Esophagus squamous epithelium (tissue), 4 donors: ENCODE measurements at regions not wholly inside any gene's neighbourhood (a gene's known extent, or its start where the extent isn't known, plus 50 kb on each side); places are given as distances from the start of the nearest gene placed in this dataset.

Source experiments
- POLR2A ChIP-seq, 4 donors: fragments of 450-650 bp; IDR thresholded peaks; one replicate each; pipeline ENCODE4 v1.6.1; 2017; ENCODE audit warnings: antibody characterized with exemption in 4 of 4, mild to moderate bottlenecking in 4 of 4, moderate library complexity in 3 of 4
- TF ChIP-seq, protein P1 (sequence below), 6 experiments: fragments of 450-650 bp in 4 of 6; fragments of 200-600 bp in 2 of 6; sonication (generic) in 2 of 6; IDR thresholded peaks; one replicate each; pipeline ENCODE4 v1.5.1; 2016 to 2019; ENCODE audit warnings: antibody characterized with exemption in 6 of 6, mild to moderate bottlenecking in 4 of 6, moderate library complexity in 4 of 6

DNA sequence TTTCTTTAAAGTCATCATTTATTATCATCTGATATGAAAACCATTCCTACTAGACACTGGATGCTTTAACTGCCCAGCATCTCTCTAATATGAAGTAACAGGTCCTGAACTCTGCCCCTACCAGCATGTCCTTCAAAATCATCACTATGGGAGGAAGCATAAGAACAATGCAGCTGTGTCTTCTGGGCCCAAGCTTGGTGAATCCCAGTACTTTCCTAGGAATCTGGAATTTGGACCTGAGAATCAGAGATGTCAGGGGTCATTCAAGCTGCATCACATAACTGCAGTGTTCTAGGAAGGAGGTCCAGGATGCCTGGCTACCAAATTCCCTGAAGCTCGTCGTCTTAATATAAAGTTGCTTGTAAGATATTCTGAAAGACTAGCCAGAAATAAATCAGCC, 182.7 kb downstream of the AHR start:
- TF ChIP-seq, protein P1, sequence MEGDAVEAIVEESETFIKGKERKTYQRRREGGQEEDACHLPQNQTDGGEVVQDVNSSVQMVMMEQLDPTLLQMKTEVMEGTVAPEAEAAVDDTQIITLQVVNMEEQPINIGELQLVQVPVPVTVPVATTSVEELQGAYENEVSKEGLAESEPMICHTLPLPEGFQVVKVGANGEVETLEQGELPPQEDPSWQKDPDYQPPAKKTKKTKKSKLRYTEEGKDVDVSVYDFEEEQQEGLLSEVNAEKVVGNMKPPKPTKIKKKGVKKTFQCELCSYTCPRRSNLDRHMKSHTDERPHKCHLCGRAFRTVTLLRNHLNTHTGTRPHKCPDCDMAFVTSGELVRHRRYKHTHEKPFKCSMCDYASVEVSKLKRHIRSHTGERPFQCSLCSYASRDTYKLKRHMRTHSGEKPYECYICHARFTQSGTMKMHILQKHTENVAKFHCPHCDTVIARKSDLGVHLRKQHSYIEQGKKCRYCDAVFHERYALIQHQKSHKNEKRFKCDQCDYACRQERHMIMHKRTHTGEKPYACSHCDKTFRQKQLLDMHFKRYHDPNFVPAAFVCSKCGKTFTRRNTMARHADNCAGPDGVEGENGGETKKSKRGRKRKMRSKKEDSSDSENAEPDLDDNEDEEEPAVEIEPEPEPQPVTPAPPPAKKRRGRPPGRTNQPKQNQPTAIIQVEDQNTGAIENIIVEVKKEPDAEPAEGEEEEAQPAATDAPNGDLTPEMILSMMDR (IDR thresholded peaks at IDR 0.05), result no peak
- TF ChIP-seq POLR2A (IDR thresholded peaks at IDR 0.05), result no peak
